NOMO-1 (cell line): ENCODE measurements at regions not wholly inside any gene's neighbourhood (a gene's known extent, or its start where the extent isn't known, plus 50 kb on each side); places are given as distances from the start of the nearest gene placed in this dataset.
"Not testable (repeated sequence)": the region's sequence is repeated elsewhere in the genome, so short reads cannot be mapped to it uniquely, and the experiment has no call there.

Experiments
- DNase-seq, 2 experiments: peaks; one replicate each; lab custom pipeline; 2025; ENCODE audit not compliant: unreplicated experiment in 2 of 2; lab: John Stamatoyannopoulos, UW

- no peak for DNase-seq
These were observed 67.6 kb upstream of the IGSF1 start for GRCh38 chrX:131356725-131357124.

DNA sequence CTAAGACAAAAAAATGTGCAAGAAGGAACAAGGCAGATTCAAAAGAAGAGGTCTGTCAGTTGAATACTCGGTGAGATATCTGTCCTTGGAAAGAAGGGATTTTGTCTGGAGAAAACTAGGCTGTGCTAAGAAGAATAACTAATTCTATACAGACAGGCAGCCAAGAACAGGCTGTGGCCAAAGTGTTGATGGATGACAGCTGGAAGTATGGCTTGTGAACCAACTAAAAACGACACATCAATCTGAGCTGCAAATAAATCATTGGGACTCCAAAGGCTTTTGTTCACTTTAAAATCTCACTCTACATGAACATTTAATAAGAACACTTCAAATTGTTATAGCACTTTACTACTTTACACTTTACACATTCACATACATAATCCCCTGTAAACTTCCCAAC lies 70.5 kb upstream of the IGSF1 start:
- no peak for DNase-seq

GRCh38 chrX:131365766-131366165 lies 76.7 kb upstream of the IGSF1 start:
- no peak for DNase-seq

GRCh38 chrX:131366407-131366806 lies 77.3 kb upstream of the IGSF1 start:
- no peak for DNase-seq

DNA sequence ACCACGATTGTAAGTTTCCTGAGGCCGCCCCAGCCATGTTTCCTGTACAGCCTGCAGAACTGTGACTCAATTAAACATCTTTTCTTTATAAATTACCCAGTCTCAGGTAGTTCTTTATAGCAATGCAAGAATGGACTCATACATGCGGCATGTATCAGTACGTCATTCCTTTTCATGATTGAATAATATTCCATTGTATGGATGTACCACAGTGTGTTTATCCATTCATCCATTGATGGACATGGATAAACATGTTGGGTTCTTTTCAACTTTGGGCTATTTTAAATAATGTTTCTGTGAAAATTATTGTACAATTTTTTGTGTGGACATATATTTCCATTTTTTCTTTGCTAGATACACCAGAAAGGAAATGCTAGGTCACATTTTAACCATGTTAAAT lies 99.2 kb upstream of the IGSF1 start:
- DNase-seq = no peak

GRCh38 chrX:131392666-131393065 lies 103.6 kb upstream of the IGSF1 start:
- no peak for DNase-seq

- no peak for DNase-seq
These were observed 104.3 kb upstream of the IGSF1 start for GRCh38 chrX:131393426-131393825.

DNA sequence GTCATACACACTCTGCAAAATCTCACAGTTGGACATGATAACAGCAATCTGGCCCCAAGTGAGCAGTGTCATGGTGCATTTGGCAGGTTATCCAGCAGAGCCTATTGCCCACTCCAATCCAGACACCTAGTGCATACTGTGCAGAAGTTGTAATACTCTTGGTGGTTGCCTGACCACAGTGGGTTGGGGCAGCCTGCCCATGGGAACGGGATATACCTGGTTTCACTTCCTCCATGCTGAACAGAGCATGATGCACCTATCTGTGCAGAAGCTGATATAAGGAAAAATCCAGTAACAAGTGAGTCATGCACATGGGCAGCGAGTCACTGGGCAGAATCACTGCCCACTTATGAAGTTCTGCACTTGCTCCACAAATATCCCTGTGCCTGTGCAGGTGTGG lies 105.3 kb upstream of the IGSF1 start:
- no peak for DNase-seq

- peak; percentile 13 to 44 for DNase-seq
These were observed 108.8 kb upstream of the IGSF1 start for GRCh38 chrX:131397891-131398290.

DNA sequence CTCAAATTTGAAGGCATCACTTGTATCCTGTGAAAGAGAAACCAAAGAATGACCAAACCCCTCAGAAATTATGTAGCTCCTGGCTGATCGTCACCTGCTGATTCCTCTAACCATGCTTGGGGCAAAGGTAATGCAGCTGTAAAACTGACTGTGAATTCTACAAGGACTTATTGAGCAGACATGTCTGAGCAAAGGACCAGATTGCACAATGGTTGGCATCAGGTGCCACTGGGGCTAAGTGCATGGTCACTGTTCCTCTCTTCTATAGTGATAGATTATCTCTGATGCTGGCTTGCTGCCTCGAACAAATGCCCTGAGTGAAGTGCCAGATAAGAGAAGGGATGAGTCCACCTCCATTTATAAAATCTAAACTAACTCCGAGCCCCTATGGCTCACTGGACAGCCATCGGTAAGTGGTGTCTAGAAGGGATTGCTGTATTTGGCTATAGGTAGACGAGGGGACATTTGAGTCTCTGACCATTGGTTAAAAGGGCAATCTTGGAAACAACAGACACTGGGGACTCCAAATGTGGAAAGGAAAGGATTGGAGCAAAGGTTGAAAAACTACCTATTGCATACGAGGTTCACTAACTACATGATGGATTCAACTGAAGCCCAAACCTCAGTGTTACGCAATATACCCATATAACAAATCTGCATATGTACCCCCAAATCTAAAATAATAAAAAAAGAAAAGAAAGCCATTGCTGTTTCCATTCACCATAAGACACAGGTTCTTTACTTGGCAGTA lies 110.7 kb upstream of the IGSF1 start:
- DNase-seq = no peak

DNA sequence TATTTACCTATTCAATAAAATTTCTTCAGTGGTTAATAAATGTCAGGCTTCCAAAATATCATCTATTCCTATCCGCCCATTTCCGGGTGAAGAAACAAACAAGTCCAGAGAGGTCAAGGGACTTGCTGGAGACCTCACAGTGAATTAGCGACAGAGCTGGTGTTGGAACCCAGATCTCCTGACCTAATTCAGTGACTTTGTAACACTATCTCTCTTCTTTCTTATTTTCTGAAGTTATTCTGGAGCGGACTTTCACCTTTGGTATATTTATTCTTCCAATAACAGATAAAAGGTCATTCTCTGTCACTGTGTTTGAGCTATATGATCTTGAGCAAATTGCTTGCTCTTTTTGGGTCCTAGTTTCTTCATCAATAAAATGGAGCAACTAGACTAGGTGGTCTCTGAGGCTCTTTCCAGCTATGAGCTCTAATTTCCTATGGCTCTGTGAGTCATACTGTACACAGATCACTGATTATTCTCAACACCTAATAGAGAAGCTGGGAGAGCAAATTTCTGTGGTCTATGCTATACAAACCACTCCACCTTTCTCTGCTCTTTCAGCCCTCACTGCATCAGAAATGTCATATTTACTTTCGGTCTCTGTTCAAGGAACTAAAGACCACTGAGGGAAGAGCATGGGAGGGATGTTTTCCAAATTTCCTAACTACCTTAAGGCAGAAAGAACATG lies 113.2 kb upstream of the IGSF1 start:
- DNase-seq = no peak

DNA sequence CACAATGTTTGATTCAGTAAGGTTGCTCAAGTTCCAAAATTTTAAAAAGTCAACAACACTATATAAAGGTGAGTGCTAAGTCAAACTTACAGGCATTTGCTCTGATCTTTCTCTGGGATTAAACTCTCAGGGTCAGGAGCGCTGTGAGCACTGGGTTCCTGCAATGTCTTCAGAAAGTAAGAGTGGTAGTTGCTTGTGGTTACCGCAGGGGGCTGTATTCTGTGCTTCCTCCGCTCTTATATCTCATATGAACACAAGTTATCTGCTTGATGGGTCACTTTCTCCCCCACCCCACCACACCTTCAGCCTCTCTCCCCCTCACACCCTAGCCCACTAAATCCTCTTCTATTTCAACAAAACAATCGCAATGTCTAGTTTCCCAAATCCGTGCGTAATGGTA lies 116.4 kb upstream of the IGSF1 start:
- no peak for DNase-seq

GRCh38 chrX:131424895-131425294 lies 119.0 kb upstream of the OR13H1 start:
- no peak for DNase-seq

DNA sequence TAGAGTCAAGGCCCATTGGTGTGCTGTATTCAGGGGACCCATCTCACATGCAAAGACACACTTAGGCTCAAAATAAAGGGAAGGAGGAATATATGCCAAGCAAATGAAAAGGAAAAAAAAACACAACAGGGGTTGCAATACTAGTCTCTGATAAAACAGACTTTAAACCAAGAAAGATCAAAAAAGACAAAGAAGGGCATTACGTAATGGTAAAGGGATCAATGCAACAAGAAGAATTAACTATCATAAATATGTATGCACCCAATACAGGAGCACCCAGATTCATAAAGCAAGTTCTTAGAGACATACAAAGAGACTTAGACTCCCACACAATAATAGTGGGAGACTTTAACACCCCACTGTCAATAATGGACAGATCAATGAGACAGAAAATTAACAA lies 113.4 kb upstream of the OR13H1 start:
- DNase-seq = not testable (repeated sequence)

GRCh38 chrX:131441033-131441432 lies 102.8 kb upstream of the OR13H1 start:
- no peak for DNase-seq

DNA sequence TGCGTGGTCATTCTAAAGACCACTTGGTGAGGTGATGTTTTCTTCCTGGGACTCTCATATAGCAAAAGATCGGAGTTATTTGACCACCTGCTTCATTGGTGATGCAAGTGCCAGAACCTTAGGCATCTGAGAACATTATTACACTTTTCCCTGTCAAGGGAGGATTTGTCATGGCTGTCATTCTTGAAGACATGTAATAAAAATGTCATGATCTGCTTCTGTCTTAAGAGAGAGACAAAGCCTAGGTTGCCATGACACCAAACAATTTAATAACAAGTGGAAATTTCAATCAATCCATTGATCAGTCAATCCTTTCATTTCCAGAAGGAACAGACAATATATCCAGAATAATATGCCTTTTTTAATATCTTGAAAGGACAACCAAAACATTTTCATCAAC lies 97.9 kb upstream of the OR13H1 start:
- DNase-seq = no peak

DNA sequence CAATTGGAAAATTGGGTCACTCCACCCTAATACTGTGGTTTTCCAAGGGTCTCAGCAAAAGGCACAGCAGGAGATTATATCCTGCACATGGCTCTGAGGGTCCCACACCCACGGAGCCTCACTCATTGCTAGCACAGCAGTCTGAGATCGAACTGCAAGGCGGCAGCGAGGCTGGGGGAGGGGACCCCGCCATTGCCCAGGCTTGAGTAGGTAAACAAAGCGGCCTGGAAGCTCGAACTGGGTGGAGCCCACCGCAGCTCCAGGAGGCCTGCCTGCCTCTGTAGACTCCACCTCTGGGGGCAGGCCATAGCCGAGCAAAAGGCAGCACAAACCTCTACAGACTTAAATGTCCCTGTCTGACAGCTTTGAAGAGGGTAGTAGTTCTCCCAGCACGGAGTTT lies 82.0 kb upstream of the OR13H1 start:
- DNase-seq = not testable (repeated sequence)

GRCh38 chrX:131473809-131474208 lies 70.1 kb upstream of the OR13H1 start:
- not testable (repeated sequence) for DNase-seq

GRCh38 chrX:131477498-131477897 lies 66.4 kb upstream of the OR13H1 start:
- DNase-seq = no peak
